HepG2 (cell line): ENCODE measurements at regions not wholly inside any gene's neighbourhood (a gene's known extent, or its start where the extent isn't known, plus 50 kb on each side); places are given as distances from the start of the nearest gene placed in this dataset.

Experiments used
- FOXC1 ChIP-seq: sonication (generic); formaldehyde crosslinking; IDR thresholded peaks from 2 replicates; pipeline ENCODE4 v1.8.0; 2022; ENCODE audit warnings: mild to moderate bottlenecking, missing genetic modification reagents, borderline replicate concordance
- HMGXB3 ChIP-seq: sonication (generic); formaldehyde crosslinking; IDR thresholded peaks from 2 replicates; pipeline ENCODE4 v1.4.0; 2020; ENCODE audit warnings: missing genetic modification reagents, borderline replicate concordance
- IKZF5 ChIP-seq: IDR thresholded peaks from 2 replicates; pipeline ENCODE4 v1.6.1; 2018; ENCODE audit warnings: missing genetic modification reagents, mild to moderate bottlenecking, missing compliant biosample characterization
- KDM1A ChIP-seq: IDR thresholded peaks from 2 replicates; pipeline ENCODE4 v1.6.1; 2016; ENCODE audit warnings: missing compliant biosample characterization
- MAF1 ChIP-seq: sonication (generic); formaldehyde crosslinking; IDR thresholded peaks from 2 replicates; pipeline ENCODE4 v1.5.0; 2020; ENCODE audit warnings: missing genetic modification reagents, borderline replicate concordance
- MXD3 ChIP-seq: IDR thresholded peaks from 2 replicates; pipeline ENCODE4 v1.6.1; 2016; ENCODE audit warnings: mild to moderate bottlenecking, missing biosample characterization, missing genetic modification reagents
- NCOA2 ChIP-seq: sonication (generic); formaldehyde crosslinking; IDR thresholded peaks from 2 replicates; pipeline ENCODE4 v1.8.0; 2022; ENCODE audit warnings: inconsistent platforms
- NKX3-1 ChIP-seq: sonication (generic); formaldehyde crosslinking; IDR thresholded peaks from 2 replicates; pipeline ENCODE4 v1.5.0; 2020; ENCODE audit warnings: missing genetic modification reagents
- PHF5A ChIP-seq: IDR thresholded peaks from one replicate; pipeline ENCODE4 v1.6.1; 2018; ENCODE audit warnings: low read depth, missing genetic modification reagents; ENCODE audit not compliant: unreplicated experiment
- POLR2AphosphoS5 ChIP-seq: IDR thresholded peaks from 2 replicates; pipeline ENCODE4 v1.6.1; 2012; ENCODE audit warnings: low read depth, low read length
- RXRA ChIP-seq: sonication (generic); formaldehyde crosslinking; IDR thresholded peaks from 2 replicates; pipeline ENCODE4 v1.5.1; 2020; ENCODE audit warnings: missing genetic modification reagents
- SMAD3 ChIP-seq: sonication (generic); formaldehyde crosslinking; IDR thresholded peaks from 2 replicates; pipeline ENCODE4 v1.4.0; 2020; ENCODE audit warnings: missing genetic modification reagents
- USF2 ChIP-seq, 2 experiments: sonication (generic) in 1 of 2; formaldehyde crosslinking in 1 of 2; IDR thresholded peaks; 2 replicates each; pipeline versions ENCODE4 v1.5.1 to v1.6.1; 2011 to 2020; ENCODE audit warnings: borderline replicate concordance in 1 of 2, low read depth in 1 of 2, low read length in 1 of 2, mild to moderate bottlenecking in 1 of 2, missing genetic modification reagents in 1 of 2, moderate library complexity in 1 of 2
- ZBTB42 ChIP-seq: sonication (generic); formaldehyde crosslinking; IDR thresholded peaks from 2 replicates; pipeline ENCODE4 v1.5.0; 2020; ENCODE audit warnings: mild to moderate bottlenecking, missing genetic modification reagents
- ZNF225 ChIP-seq: sonication (generic); formaldehyde crosslinking; IDR thresholded peaks from 2 replicates; pipeline ENCODE4 v1.4.0; 2020; ENCODE audit warnings: mild to moderate bottlenecking, missing genetic modification reagents
- ZNF350 ChIP-seq: sonication (generic); formaldehyde crosslinking; IDR thresholded peaks from 2 replicates; pipeline ENCODE4 v1.4.0; 2020; ENCODE audit warnings: mild to moderate bottlenecking, low read depth, missing genetic modification reagents, borderline replicate concordance
- ZNF354B ChIP-seq: sonication (generic); formaldehyde crosslinking; IDR thresholded peaks from 2 replicates; pipeline ENCODE4 v1.8.0; 2022; ENCODE audit warnings: mild to moderate bottlenecking, missing genetic modification reagents
- ZNF691 ChIP-seq: sonication (generic); formaldehyde crosslinking; IDR thresholded peaks from 2 replicates; pipeline ENCODE4 v1.4.0; 2020; ENCODE audit warnings: missing genetic modification reagents, low read depth, mild to moderate bottlenecking, borderline replicate concordance
- ZNF709 ChIP-seq: sonication (generic); formaldehyde crosslinking; IDR thresholded peaks from 2 replicates; pipeline ENCODE4 v1.5.0; 2020; ENCODE audit warnings: mild to moderate bottlenecking, missing genetic modification reagents
- ZNF83 ChIP-seq: sonication (generic); formaldehyde crosslinking; IDR thresholded peaks from 2 replicates; pipeline ENCODE4 v1.4.0; 2020; ENCODE audit warnings: missing genetic modification reagents, mild to moderate bottlenecking, borderline replicate concordance

GRCh38 chr16:21520134-21521047 lies 79.0 kb upstream of the METTL9 start (continued):
- TF ChIP-seq USF2 (IDR thresholded peaks at IDR 0.05; ENCODE audit: low read depth, low read length) (peak; percentile 45; the same call in 1 of the 2 replicates), USF2 (CRISPR knock-in tag; IDR thresholded peaks at IDR 0.05; ENCODE audit: borderline replicate concordance) (peak; percentile 56; the same call in 1 of the 2 replicates), ZNF691 (CRISPR knock-in tag) (peak; percentile 97), ZNF350 (CRISPR knock-in tag) (0 out of 2 replicates have a peak, but pooled peaks have one; percentile 89), NCOA2 (peak; percentile 69), ZNF83 (CRISPR knock-in tag) (peak; percentile 99), SMAD3 (CRISPR knock-in tag) (peak; percentile 99), MXD3 (CRISPR knock-in tag) (peak; percentile 100), KDM1A (peak; percentile 79), ZNF225 (CRISPR knock-in tag) (peak; percentile 99), ZNF354B (CRISPR knock-in tag) (0 out of 2 replicates have a peak, but pooled peaks have one; percentile 89), MAF1 (CRISPR knock-in tag) (peak; percentile 99), ZBTB42 (CRISPR knock-in tag) (peak; percentile 96), ZNF709 (CRISPR knock-in tag) (peak; percentile 89), POLR2AphosphoS5 (peak; percentile 74; the same call in 1 of the 2 replicates), NKX3-1 (CRISPR knock-in tag) (peak; percentile 99), PHF5A (CRISPR knock-in tag) (peak; percentile 92), FOXC1 (CRISPR knock-in tag) (peak; percentile 99), RXRA (CRISPR knock-in tag) (peak; percentile 94), HMGXB3 (CRISPR knock-in tag) (peak; percentile 87; the same call in 1 of the 2 replicates), IKZF5 (CRISPR knock-in tag) (peak; percentile 99)
